ENCODE measurements at regions not wholly inside any gene's neighbourhood (a gene's known extent, or its start where the extent isn't known, plus 50 kb on each side); places are given as distances from the start of the nearest gene placed in this dataset.

GRCh38 chr21:21955204-21955603 lies 957.0 kb downstream of the NCAM2 start:
- Histone ChIP-seq H3K4me1 (ENCODE audit: insufficient read depth, low read length) (no peaks in the 10 kb centered on the region), H3K36me3 (ENCODE audit: insufficient read depth, low read length) (no peaks in the 10 kb centered on the region), H3K27me3 (ENCODE audit: control insufficient read depth in 1 of 2, insufficient read depth in 2 of 2, low read length in 2 of 2) (no peaks in the 10 kb centered on the region), H3K9me3 (ENCODE audit: control insufficient read depth in 1 of 2, insufficient read depth in 1 of 2, low read length in 2 of 2) (peaks cover 0 to 9% of the 10 kb centered on the region in 2 experiments), H3K4me3 (ENCODE audit: low read length) (no peak overlapping the region), H3K27ac (ENCODE audit: low read depth in 1 of 2, low read length in 2 of 2) (no peak overlapping the region)
- Mint-ChIP-seq H3K4me1 (ENCODE audit: low read depth) (no peaks in the 10 kb centered on the region), H3K9me3 (peaks cover 2% of the 10 kb centered on the region), H3K36me3 (ENCODE audit: low read depth) (no peaks in the 10 kb centered on the region), H3K27me3 (no peaks in the 10 kb centered on the region), H3K4me3 (no peak overlapping the region), H3K27ac (no peak overlapping the region)
- CTCF ChIA-PET = no interaction called here
- DNase-seq = no peak
- TF ChIP-seq CTCF (IDR thresholded peaks at IDR 0.05) = no peak
- POLR2A ChIA-PET = no interaction called here
- ATAC-seq (ENCODE audit: poor library complexity) = no peak
- intact Hi-C loops (cut with DNase I, micrococcal nuclease) = no loop called here

- no peaks in the 10 kb centered on the region for H3K4me1 Mint-ChIP-seq (ENCODE audit: low read depth)
- no peak for ATAC-seq (ENCODE audit: poor library complexity)
- ChIA-PET POLR2A (no interaction called here), CTCF (no interaction called here)
- Histone ChIP-seq H3K27me3 (ENCODE audit: control insufficient read depth in 1 of 2, insufficient read depth in 2 of 2, low read length in 2 of 2) (no peaks in the 10 kb centered on the region), H3K27ac (ENCODE audit: low read depth in 1 of 2, low read length in 2 of 2) (no peak overlapping the region), H3K4me1 (ENCODE audit: insufficient read depth, low read length) (no peaks in the 10 kb centered on the region), H3K9me3 (ENCODE audit: control insufficient read depth in 1 of 2, insufficient read depth in 1 of 2, low read length in 2 of 2) (peaks cover 0 to 5% of the 10 kb centered on the region in 2 experiments), H3K4me3 (ENCODE audit: low read length) (no peak overlapping the region), H3K36me3 (ENCODE audit: insufficient read depth, low read length) (no peaks in the 10 kb centered on the region)
- H3K27ac Mint-ChIP-seq = no peak overlapping the region
- DNase-seq = no peak
- H3K36me3 Mint-ChIP-seq (ENCODE audit: low read depth) = no peaks in the 10 kb centered on the region
- intact Hi-C loops (cut with DNase I, micrococcal nuclease) = no loop called here
- H3K9me3 Mint-ChIP-seq = peaks cover 4% of the 10 kb centered on the region
- no peak overlapping the region for H3K4me3 Mint-ChIP-seq
- H3K27me3 Mint-ChIP-seq = no peaks in the 10 kb centered on the region
- no peak for TF ChIP-seq CTCF (IDR thresholded peaks at IDR 0.05)
Measured at GRCh38 chr21:21957490-21957889, 959.3 kb downstream of the NCAM2 start.

- H3K27me3 ChIP-seq (ENCODE audit: control insufficient read depth in 1 of 2, insufficient read depth in 2 of 2, low read length in 2 of 2) = no peaks in the 10 kb centered on the region
- no peaks in the 10 kb centered on the region for H3K4me1 ChIP-seq (ENCODE audit: insufficient read depth, low read length)
- intact Hi-C loops (cut with DNase I, micrococcal nuclease) = no loop called here
- Mint-ChIP-seq H3K27me3 (no peaks in the 10 kb centered on the region), H3K4me3 (no peak overlapping the region), H3K36me3 (ENCODE audit: low read depth) (no peaks in the 10 kb centered on the region), H3K9me3 (peaks cover 10% of the 10 kb centered on the region), H3K4me1 (ENCODE audit: low read depth) (no peaks in the 10 kb centered on the region), H3K27ac (no peak overlapping the region)
- ChIA-PET POLR2A (no interaction called here), CTCF (no interaction called here)
- DNase-seq (no peak), ATAC-seq (ENCODE audit: poor library complexity) (no peak)
- TF ChIP-seq CTCF (IDR thresholded peaks at IDR 0.05) = no peak
- H3K27ac ChIP-seq (ENCODE audit: low read depth in 1 of 2, low read length in 2 of 2) = no peak overlapping the region
- H3K9me3 ChIP-seq (ENCODE audit: control insufficient read depth in 1 of 2, insufficient read depth in 1 of 2, low read length in 2 of 2) = peaks cover 0 to 4% of the 10 kb centered on the region in 2 experiments
- no peaks in the 10 kb centered on the region for H3K36me3 ChIP-seq (ENCODE audit: insufficient read depth, low read length)
- H3K4me3 ChIP-seq (ENCODE audit: low read length) = no peak overlapping the region
Measured at GRCh38 chr21:21963911-21964310, 965.7 kb downstream of the NCAM2 start.

All from CD4-positive, alpha-beta T cell (primary cell).